ENCODE measurements at regions not wholly inside any gene's neighbourhood (a gene's known extent, or its start where the extent isn't known, plus 50 kb on each side); places are given as distances from the start of the nearest gene placed in this dataset.

DNA sequence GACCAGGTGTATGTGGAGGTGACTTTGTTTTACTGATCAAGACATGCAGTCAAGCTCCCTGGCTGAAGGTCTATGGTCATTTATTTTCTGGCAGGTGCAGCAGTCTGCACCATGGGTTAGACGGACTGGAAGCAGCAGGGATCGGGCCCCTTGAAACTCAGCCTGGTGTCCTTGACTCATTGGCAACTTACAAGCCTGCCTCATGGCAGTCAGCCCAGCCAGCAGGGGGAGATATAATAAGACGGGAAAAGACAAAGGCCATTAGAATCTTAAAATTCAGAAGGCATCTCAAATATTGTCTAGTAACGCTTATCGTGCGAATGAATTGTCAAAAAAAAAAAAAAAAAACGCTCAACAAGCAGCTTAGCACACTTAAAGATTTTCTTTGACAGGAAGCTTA is 308.2 kb downstream of the EN1 start:
- no peak for TF ChIP-seq CTCF (IDR thresholded peaks at IDR 0.05)
- Histone ChIP-seq H3K4me2 (ENCODE audit: low read length) (no peak overlapping the region), H3K9ac (no peak overlapping the region), H3K9me3 (ENCODE audit: control insufficient read depth, low read length) (no peaks in the 10 kb centered on the region), H3K27me3 (ENCODE audit: control insufficient read depth, insufficient read depth, low read length) (no peaks in the 10 kb centered on the region), H3K4me1 (no peaks in the 10 kb centered on the region), H3K79me2 (no peaks in the 10 kb centered on the region), H3K36me3 (ENCODE audit: control insufficient read depth, insufficient read depth, low read length) (no peaks in the 10 kb centered on the region), H2AFZ (no peak overlapping the region), H3K4me3 (ENCODE audit: low read depth, low read length) (no peak overlapping the region), H3K27ac (no peak overlapping the region)

- H3K4me1 ChIP-seq: no peaks in the 10 kb centered on the region
- H3K79me2 ChIP-seq: no peaks in the 10 kb centered on the region
- H3K27me3 ChIP-seq (ENCODE audit: control insufficient read depth, insufficient read depth, low read length): no peaks in the 10 kb centered on the region
- no peaks in the 10 kb centered on the region for H3K36me3 ChIP-seq (ENCODE audit: control insufficient read depth, insufficient read depth, low read length)
- H3K9me3 ChIP-seq (ENCODE audit: control insufficient read depth, low read length): no peaks in the 10 kb centered on the region
- no peak overlapping the region for H3K4me2 ChIP-seq (ENCODE audit: low read length)
- H3K4me3 ChIP-seq (ENCODE audit: low read depth, low read length): no peak overlapping the region
- H2AFZ ChIP-seq: no peak overlapping the region
- H3K27ac ChIP-seq: no peak overlapping the region
- TF ChIP-seq CTCF (IDR thresholded peaks at IDR 0.05): no peak
- no peak overlapping the region for H3K9ac ChIP-seq
Measured at GRCh38 chr2:118536306-118536705, 311.1 kb downstream of the EN1 start.

DNA sequence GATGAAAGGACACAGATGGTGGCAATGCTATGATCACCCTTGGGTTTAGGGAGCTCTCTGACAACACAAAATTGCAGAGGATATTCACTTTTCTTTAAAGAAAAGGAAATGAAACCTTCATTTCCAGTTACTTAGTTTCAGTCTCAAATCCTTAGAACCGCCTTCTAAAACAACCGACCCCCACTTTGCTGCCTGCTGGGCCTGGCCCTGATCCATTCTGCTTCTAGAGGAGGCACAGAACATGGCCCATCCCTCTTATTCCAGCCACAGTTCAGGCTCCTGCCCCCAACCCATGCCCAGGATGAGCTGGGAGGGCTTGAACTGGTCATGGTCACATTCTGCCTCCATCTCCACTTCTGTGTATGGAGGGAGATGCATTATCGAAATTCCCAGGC is 311.6 kb downstream of the EN1 start:
- Histone ChIP-seq H3K27me3 (ENCODE audit: control insufficient read depth, insufficient read depth, low read length) (no peaks in the 10 kb centered on the region), H2AFZ (no peak overlapping the region), H3K4me1 (no peaks in the 10 kb centered on the region), H3K27ac (no peak overlapping the region), H3K4me3 (ENCODE audit: low read depth, low read length) (no peak overlapping the region), H3K9ac (no peak overlapping the region), H3K4me2 (ENCODE audit: low read length) (no peak overlapping the region), H3K79me2 (no peaks in the 10 kb centered on the region), H3K9me3 (ENCODE audit: control insufficient read depth, low read length) (no peaks in the 10 kb centered on the region), H3K36me3 (ENCODE audit: control insufficient read depth, insufficient read depth, low read length) (no peaks in the 10 kb centered on the region)
- TF ChIP-seq CTCF (IDR thresholded peaks at IDR 0.05): no peak

DNA sequence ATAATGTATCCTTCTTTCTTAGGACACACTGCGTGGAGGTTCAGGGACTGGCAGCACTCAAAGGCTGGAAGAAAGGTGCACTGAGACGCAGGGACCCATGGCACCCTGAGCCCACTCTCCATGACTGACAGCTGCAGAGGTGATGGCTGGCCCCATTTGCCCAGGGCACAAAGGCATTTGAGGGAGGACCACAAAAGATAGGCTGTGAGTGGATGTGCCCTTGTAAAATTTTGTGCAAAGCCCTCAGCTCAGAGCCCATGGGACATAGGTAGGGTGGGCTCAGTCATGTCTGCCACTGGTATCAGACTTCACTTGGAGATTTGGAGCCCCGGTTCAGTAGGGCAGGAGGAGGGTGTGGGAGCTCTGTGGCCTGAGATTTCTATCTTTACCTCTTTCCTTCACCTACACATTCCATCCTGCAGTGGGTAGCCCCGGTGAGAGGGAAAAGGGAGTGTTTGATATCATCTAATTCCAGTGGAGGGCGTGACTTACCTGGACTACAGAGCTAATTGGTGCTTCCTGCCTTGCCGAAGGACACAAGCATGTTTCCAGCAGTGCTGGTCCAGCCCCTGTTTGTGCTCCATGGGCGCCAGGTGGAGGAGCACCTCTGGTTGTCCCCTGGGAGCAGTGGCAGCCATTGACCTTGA is 312.2 kb downstream of the EN1 start:
- no peaks in the 10 kb centered on the region for H3K36me3 ChIP-seq (ENCODE audit: control insufficient read depth, insufficient read depth, low read length)
- no peak overlapping the region for H2AFZ ChIP-seq
- no peak for TF ChIP-seq CTCF (IDR thresholded peaks at IDR 0.05)
- H3K27ac ChIP-seq: no peak overlapping the region
- no peaks in the 10 kb centered on the region for H3K4me1 ChIP-seq
- H3K4me2 ChIP-seq (ENCODE audit: low read length): no peak overlapping the region
- no peaks in the 10 kb centered on the region for H3K27me3 ChIP-seq (ENCODE audit: control insufficient read depth, insufficient read depth, low read length)
- H3K4me3 ChIP-seq (ENCODE audit: low read depth, low read length): no peak overlapping the region
- H3K9ac ChIP-seq: no peak overlapping the region
- no peaks in the 10 kb centered on the region for H3K9me3 ChIP-seq (ENCODE audit: control insufficient read depth, low read length)
- no peaks in the 10 kb centered on the region for H3K79me2 ChIP-seq

- Histone ChIP-seq H3K27me3 (ENCODE audit: control insufficient read depth, insufficient read depth, low read length) (no peaks in the 10 kb centered on the region), H3K4me1 (no peaks in the 10 kb centered on the region), H3K9me3 (ENCODE audit: control insufficient read depth, low read length) (no peaks in the 10 kb centered on the region), H3K9ac (no peak overlapping the region), H2AFZ (no peak overlapping the region), H3K79me2 (no peaks in the 10 kb centered on the region), H3K4me3 (ENCODE audit: low read depth, low read length) (no peak overlapping the region), H3K27ac (no peak overlapping the region), H3K4me2 (ENCODE audit: low read length) (no peak overlapping the region), H3K36me3 (ENCODE audit: control insufficient read depth, insufficient read depth, low read length) (no peaks in the 10 kb centered on the region)
- no peak for TF ChIP-seq CTCF (IDR thresholded peaks at IDR 0.05)
Measured at GRCh38 chr2:118530976-118531375, 316.5 kb downstream of the EN1 start.

Data from parathyroid adenoma (tissue), 2 donors.